GM23338 (cell line): ENCODE measurements at regions not wholly inside any gene's neighbourhood (a gene's known extent, or its start where the extent isn't known, plus 50 kb on each side); places are given as distances from the start of the nearest gene placed in this dataset.

ENCODE experiments used
- CREB1 ChIP-seq: fragments of 250-450 bp; sonication (Bioruptor Pico); IDR thresholded peaks from 2 replicates; pipeline ENCODE4 v1.5.0; 2020; ENCODE audit warnings: low read depth, mild to moderate bottlenecking, moderate library complexity
- CTCF ChIP-seq, 2 experiments: fragments of 200-600 bp in 1 of 2; sonication (generic) in 1 of 2; conservative IDR thresholded peaks; 2 replicates each; pipeline versions ENCODE4 v1.5.1 to v1.6.1; 2016 to 2017; ENCODE audit warnings: antibody characterized with exemption in 2 of 2, low read depth in 2 of 2, mild to moderate bottlenecking in 2 of 2, moderate library complexity in 1 of 2
- ETS1 ChIP-seq: IDR thresholded peaks from 2 replicates; pipeline ENCODE4 v1.6.1; 2016; ENCODE audit warnings: antibody characterized with exemption
- EZH2 ChIP-seq: fragments of 200-600 bp; sonication (generic); IDR thresholded peaks from one replicate; pipeline ENCODE4 v1.8.0; 2017; ENCODE audit warnings: antibody characterized with exemption, mild to moderate bottlenecking, low read depth; ENCODE audit not compliant: unreplicated experiment
- EZH2phosphoT487 ChIP-seq: fragments of 200-600 bp; sonication (generic); IDR thresholded peaks from one replicate; pipeline ENCODE4 v1.8.1; 2018; ENCODE audit warnings: antibody characterized with exemption; ENCODE audit not compliant: unreplicated experiment
- JUNB ChIP-seq: IDR thresholded peaks from one replicate; pipeline ENCODE4 v1.6.1; 2016; ENCODE audit warnings: antibody characterized with exemption; ENCODE audit not compliant: unreplicated experiment
- POLR2AphosphoS5 ChIP-seq: IDR thresholded peaks from 2 replicates; pipeline ENCODE4 v1.6.1; 2016; ENCODE audit warnings: antibody characterized with exemption, low read depth
- REST ChIP-seq: IDR thresholded peaks from one replicate; pipeline ENCODE4 v1.6.1; 2018; ENCODE audit warnings: antibody characterized with exemption; ENCODE audit not compliant: unreplicated experiment
- STAT1 ChIP-seq: IDR thresholded peaks from one replicate; pipeline ENCODE4 v1.6.1; 2016; ENCODE audit warnings: antibody characterized with exemption; ENCODE audit not compliant: unreplicated experiment
- ZNF462 ChIP-seq: fragments of 250-450 bp; sonication (Bioruptor Pico); IDR thresholded peaks from 2 replicates; pipeline ENCODE4 v1.5.0; 2020; ENCODE audit warnings: mild to moderate bottlenecking, moderate library complexity

- TF ChIP-seq ETS1 = no peak
- no peak for TF ChIP-seq CTCF (conservative IDR thresholded peaks at IDR 0.05; ENCODE audit: low read depth in 2 of 2)
- TF ChIP-seq REST = no peak
- no peak for TF ChIP-seq EZH2
- TF ChIP-seq CREB1 (CRISPR knock-in tag) = no peak
- TF ChIP-seq EZH2phosphoT487 = no peak
- no peak for TF ChIP-seq STAT1
- TF ChIP-seq POLR2AphosphoS5 = no peak
- no peak for TF ChIP-seq ZNF462 (CRISPR knock-in tag)
- no peak for TF ChIP-seq JUNB
These were observed 558.0 kb downstream of the TRIML1 start for GRCh38 chr4:188697243-188697642.
